Right kidney (tissue), 1 donor: ENCODE measurements at regions not wholly inside any gene's neighbourhood (a gene's known extent, or its start where the extent isn't known, plus 50 kb on each side); places are given as distances from the start of the nearest gene placed in this dataset.
"Not testable (repeated sequence)": the region's sequence is repeated elsewhere in the genome, so short reads cannot be mapped to it uniquely, and the experiment has no call there.

ENCODE experiments used
- DNase-seq: peaks from one replicate; pipeline ENCODE4 v3.0.0-alpha.2; 2016

GRCh38 chr3:66552846-66553245, 52.0 kb upstream of the LRIG1 start:
- no peak for DNase-seq

- no peak for DNase-seq
Measured at GRCh38 chr3:66553441-66554113, 52.8 kb upstream of the LRIG1 start.

GRCh38 chr3:66554178-66554577, 53.4 kb upstream of the LRIG1 start:
- DNase-seq, result no peak

GRCh38 chr3:66555214-66555844, 54.5 kb upstream of the LRIG1 start:
- no peak for DNase-seq

- no peak for DNase-seq
Measured at GRCh38 chr3:66557170-66557569, 56.3 kb upstream of the LRIG1 start.

- not testable (repeated sequence) for DNase-seq
Measured at GRCh38 chr3:66559924-66560323, 59.1 kb upstream of the LRIG1 start.

- DNase-seq, result no peak
Measured at GRCh38 chr3:66561367-66561766, 60.5 kb upstream of the LRIG1 start.

- DNase-seq, result no peak
Measured at GRCh38 chr3:66565301-66565700, 64.5 kb upstream of the LRIG1 start.

GRCh38 chr3:66567077-66567476, 66.3 kb upstream of the LRIG1 start:
- no peak for DNase-seq

GRCh38 chr3:66572090-66572675, 71.4 kb upstream of the LRIG1 start:
- DNase-seq, result no peak

- no peak for DNase-seq
Measured at GRCh38 chr3:66572938-66573710, 72.3 kb upstream of the LRIG1 start.

- DNase-seq, result no peak
Measured at GRCh38 chr3:66574091-66574490, 73.3 kb upstream of the LRIG1 start.

- no peak for DNase-seq
Measured at GRCh38 chr3:66577426-66578203, 76.8 kb upstream of the LRIG1 start.

- no peak for DNase-seq
Measured at GRCh38 chr3:66581256-66581655, 80.4 kb upstream of the LRIG1 start.

- no peak for DNase-seq
Measured at GRCh38 chr3:66582721-66583423, 82.0 kb upstream of the LRIG1 start.

GRCh38 chr3:66583424-66584040, 82.7 kb upstream of the LRIG1 start:
- DNase-seq, result no peak

GRCh38 chr3:66585520-66586095, 84.8 kb upstream of the LRIG1 start:
- DNase-seq, result no peak

GRCh38 chr3:66586853-66587252, 86.0 kb upstream of the LRIG1 start:
- no peak for DNase-seq

- DNase-seq, result no peak
Measured at GRCh38 chr3:66588340-66588847, 87.6 kb upstream of the LRIG1 start.

GRCh38 chr3:66592016-66592761, 91.4 kb upstream of the LRIG1 start:
- no peak for DNase-seq
